Endothelial cell of umbilical vein (primary cell): ENCODE measurements at regions not wholly inside any gene's neighbourhood (a gene's known extent, or its start where the extent isn't known, plus 50 kb on each side); places are given as distances from the start of the nearest gene placed in this dataset.

Source experiments
- BruUV-seq: library from RNA; stranded (reverse); fragments of 400-500 nt; replicated peaks from 2 replicates; lab custom pipeline; 2021; lab: Mats Ljungman, UMichigan
- CTCF ChIA-PET: fragments of 300-600, 350-600 bp; sonication (Branson Sonifier 250); formaldehyde crosslinking; loops from one replicate; lab custom pipeline; 2021; ENCODE audit warnings: antibody characterized with exemption, inconsistent platforms; lab: Charles Lee
- POLR2A ChIA-PET: fragments of 300-600, 350-600 bp; sonication (Branson Sonifier 250); formaldehyde crosslinking; loops from one replicate; lab custom pipeline; 2021; ENCODE audit warnings: antibody characterized with exemption, inconsistent platforms; lab: Charles Lee
- DNase-seq: peaks from one replicate; pipeline ENCODE4 v3.0.0-alpha.2; 2011; ENCODE audit warnings: low read depth, low spot score
- FAIRE-seq: peaks from 2 replicates; lab custom pipeline; 2011; peaks lifted over from hg19 to GRCh38; lab: Jason Lieb, UNC
- H2AFZ ChIP-seq: 2 replicates; pipeline ENCODE4 v1.6.0; 2012; ENCODE audit warnings: low read depth, low read length, control low read depth, inconsistent platforms
- H3K27ac ChIP-seq: 2 replicates; pipeline ENCODE4 v1.5.1; 2011; ENCODE audit warnings: low read depth, mild to moderate bottlenecking, control low read depth, low read length, moderate library complexity; ENCODE audit not compliant: insufficient read depth
- H3K27me3 ChIP-seq, 2 experiments: 2 replicates each; pipeline versions ENCODE4 v1.6.0 to v1.6.1; 2011; ENCODE audit warnings: low read length in 2 of 2, mixed read lengths in 1 of 2; ENCODE audit not compliant: control insufficient read depth in 2 of 2, insufficient read depth in 2 of 2
- H3K36me3 ChIP-seq, 2 experiments: 2 replicates in 1 of 2; 3 replicates in 1 of 2; pipeline ENCODE4 v1.5.1; 2011; ENCODE audit warnings: low read length in 2 of 2, mild to moderate bottlenecking in 1 of 2, moderate library complexity in 1 of 2; ENCODE audit not compliant: control insufficient read depth in 2 of 2, insufficient read depth in 2 of 2; ENCODE audit errors: extremely low read depth in 1 of 2
- H3K4me1 ChIP-seq: 3 replicates; pipeline ENCODE4 v1.5.1; 2011; ENCODE audit warnings: mild to moderate bottlenecking, low read length; ENCODE audit not compliant: control insufficient read depth, insufficient read depth; ENCODE audit errors: extremely low read depth
- H3K4me2 ChIP-seq: 2 replicates; pipeline ENCODE4 v1.6.1; 2011; ENCODE audit warnings: low read length, control low read depth, mixed read lengths; ENCODE audit not compliant: insufficient read depth
- H3K4me3 ChIP-seq, 3 experiments: fragments of 200-600 bp in 1 of 3; sonication (generic), shearing (Covaris generic) in 1 of 3; replicated peaks in 1 of 3; 2 replicates each; pipeline ENCODE4 v1.5.1; 2011 to 2016; ENCODE audit warnings: control low read depth in 3 of 3, low read length in 3 of 3, mild to moderate bottlenecking in 2 of 3, inconsistent platforms in 1 of 3, low read depth in 1 of 3, moderate library complexity in 1 of 3; ENCODE audit not compliant: insufficient read depth in 1 of 3
- H3K79me2 ChIP-seq: 2 replicates; pipeline ENCODE4 v1.6.0; 2012; ENCODE audit warnings: low read length, inconsistent platforms; ENCODE audit not compliant: control insufficient read depth, insufficient read depth
- H3K9ac ChIP-seq: replicated peaks from 2 replicates; pipeline ENCODE3; 2011; ENCODE audit warnings: low read length, control low read depth; ENCODE audit not compliant: insufficient read depth; ENCODE audit errors: extremely low read depth
- H3K9me1 ChIP-seq: replicated peaks from 3 replicates; pipeline ENCODE4 v1.6.0; 2011; ENCODE audit warnings: mild to moderate bottlenecking, low read length; ENCODE audit not compliant: control insufficient read depth, insufficient read depth; ENCODE audit errors: extremely low read depth
- H3K9me3 ChIP-seq: replicated peaks from 2 replicates; pipeline ENCODE4 v1.5.1; 2012; ENCODE audit warnings: low read length, inconsistent platforms; ENCODE audit not compliant: control insufficient read depth, insufficient read depth
- H4K20me1 ChIP-seq: replicated peaks from 2 replicates; pipeline ENCODE3; 2011; ENCODE audit warnings: mild to moderate bottlenecking, low read length; ENCODE audit not compliant: control insufficient read depth, insufficient read depth; ENCODE audit errors: extremely low read depth
- CTCF ChIP-seq, 2 donors: IDR thresholded peaks; 1 replicate in 1 of 2; 2 replicates in 1 of 2; pipeline ENCODE4 v1.5.1; 2011; ENCODE audit warnings: low read length in 2 of 2, mild to moderate bottlenecking in 2 of 2, moderate library complexity in 2 of 2, control low read depth in 1 of 2, inconsistent platforms in 1 of 2, low read depth in 1 of 2; ENCODE audit not compliant: insufficient read depth in 1 of 2; ENCODE audit errors: extremely low read depth in 1 of 2
- EZH2 ChIP-seq: IDR thresholded peaks from 2 replicates; pipeline ENCODE4 v1.6.1; 2012; ENCODE audit warnings: borderline replicate concordance, low read depth, mild to moderate bottlenecking, moderate library complexity, low read length, inconsistent platforms; ENCODE audit not compliant: severe bottlenecking
- FOS ChIP-seq: IDR thresholded peaks from 2 replicates; pipeline ENCODE4 v1.6.1; 2011; ENCODE audit warnings: mild to moderate bottlenecking, low read length, moderate library complexity, borderline replicate concordance; ENCODE audit not compliant: insufficient read depth
- GATA2 ChIP-seq: IDR thresholded peaks from 2 replicates; pipeline ENCODE4 v1.7.0; 2011; ENCODE audit warnings: low read depth, mild to moderate bottlenecking, moderate library complexity, mixed read lengths, low read length; ENCODE audit not compliant: insufficient read length, insufficient read depth
- JUN ChIP-seq: IDR thresholded peaks from 2 replicates; pipeline ENCODE4 v1.6.1; 2011; ENCODE audit warnings: borderline replicate concordance, low read depth; ENCODE audit not compliant: insufficient read length, insufficient read depth
- MAX ChIP-seq: IDR thresholded peaks from 2 replicates; pipeline ENCODE4 v1.6.1; 2011; ENCODE audit not compliant: insufficient read depth, insufficient read length
- MYC ChIP-seq: IDR thresholded peaks from one replicate; pipeline ENCODE4 v1.6.1; 2011; ENCODE audit warnings: mild to moderate bottlenecking, low read depth, low read length
- POLR2A ChIP-seq: IDR thresholded peaks from 2 replicates; pipeline ENCODE4 v1.6.1; 2012; ENCODE audit warnings: low read depth, mild to moderate bottlenecking, control low read depth, low read length
- POLR2AphosphoS5 ChIP-seq: IDR thresholded peaks from 2 replicates; pipeline ENCODE4 v1.6.1; 2012; ENCODE audit warnings: low read depth, mild to moderate bottlenecking, control low read depth, low read length, moderate library complexity; ENCODE audit not compliant: insufficient read depth
- dilution Hi-C: fragments of 300-500 bp; cut with MboI; formaldehyde crosslinking; loops from one replicate; pipeline ENCODE4 v1.15.0; 2019; ENCODE audit warnings: low sequenced_read_pairs; ENCODE audit not compliant: extremely low pct_ligation_motif_present
- intact Hi-C: fragments of 100-400 bp; cut with micrococcal nuclease; formaldehyde crosslinking; loops from one replicate; pipeline ENCODE4 v1.10.0; 2022

GRCh38 chr2:60652832-60653340, 99.4 kb upstream of the BCL11A start:
- ChIA-PET CTCF (no interaction called here), POLR2A (no interaction called here)
- no peak overlapping the region for H2AFZ ChIP-seq
- intact Hi-C loops (no loop called here), dilution Hi-C loops (no loop called here)
- no peak overlapping the region for H3K9ac ChIP-seq
- no peaks in the 10 kb centered on the region for H3K9me3 ChIP-seq
- H3K4me3 ChIP-seq: no peak overlapping the region
- no peak for FAIRE-seq
- DNase-seq: no peak
- peaks cover 0 to 3% of the 10 kb centered on the region in 2 experiments for H3K27me3 ChIP-seq
- H3K36me3 ChIP-seq: no peaks in the 10 kb centered on the region
- H3K4me2 ChIP-seq: no peak overlapping the region
- H3K79me2 ChIP-seq: no peaks in the 10 kb centered on the region
- no peaks in the 10 kb centered on the region for H4K20me1 ChIP-seq
- no peaks in the 10 kb centered on the region for H3K4me1 ChIP-seq
- H3K27ac ChIP-seq: no peak overlapping the region
- no TSS peak for BruUV-seq
- no peak for TF ChIP-seq MYC
- no peak for TF ChIP-seq GATA2
- no peak for TF ChIP-seq POLR2AphosphoS5
- no peak for TF ChIP-seq EZH2
- no peak for TF ChIP-seq MAX
- TF ChIP-seq CTCF (IDR thresholded peaks at IDR 0.05; ENCODE audit: extremely low read depth in 1 of 2, insufficient read depth in 1 of 2, low read depth in 1 of 2, low read length in 2 of 2): no peak
- no peak for TF ChIP-seq JUN
- TF ChIP-seq FOS: no peak
- TF ChIP-seq POLR2A: no peak
- H3K9me1 ChIP-seq: no peaks in the 10 kb centered on the region
